Body of pancreas (tissue), 4 donors: ENCODE measurements at regions not wholly inside any gene's neighbourhood (a gene's known extent, or its start where the extent isn't known, plus 50 kb on each side); places are given as distances from the start of the nearest gene placed in this dataset.

Source experiments
- ATAC-seq: fragments of 150-250 bp; one replicate; pipeline ENCODE4 v1.9.1; 2016
- DNase-seq, 4 donors: peaks; one replicate each; pipeline ENCODE4 v3.0.0-alpha.2; 2019
- H3K27ac ChIP-seq, 4 donors: fragments of 200-600 bp; sonication (generic); 1 replicate in 3 of 4; 2 replicates in 1 of 4; pipeline versions ENCODE4 v1.5.1 to v1.6.1; 2016 to 2019; ENCODE audit warnings: mild to moderate bottlenecking in 1 of 4, mixed read lengths in 1 of 4, moderate library complexity in 1 of 4
- H3K27me3 ChIP-seq, 2 donors: fragments of 200-600 bp; sonication (generic); one replicate each; pipeline ENCODE4 v1.6.0; 2016; ENCODE audit warnings: mild to moderate bottlenecking in 1 of 2
- H3K36me3 ChIP-seq, 2 donors: fragments of 200-600 bp; sonication (generic); replicated peaks in 1 of 2; 2 replicates each; pipeline ENCODE4 v1.5.1; 2016; ENCODE audit warnings: low read depth in 2 of 2; ENCODE audit not compliant: insufficient read depth in 1 of 2
- H3K4me1 ChIP-seq: fragments of 200-600 bp; sonication (generic); one replicate; pipeline ENCODE4 v1.6.0; 2016
- H3K4me3 ChIP-seq, 2 donors: fragments of 200-600 bp; sonication (generic); 1 replicate in 1 of 2; 2 replicates in 1 of 2; pipeline ENCODE4 v1.5.1; 2016 to 2019
- H3K9me3 ChIP-seq, 3 donors: fragments of 200-600 bp; sonication (generic); 1 replicate in 2 of 3; 2 replicates in 1 of 3; pipeline ENCODE4 v1.5.1; 2016
- CTCF ChIP-seq, 7 experiments: fragments of 450-650 bp in 4 of 7; fragments of 200-600 bp in 3 of 7; sonication (generic) in 3 of 7; IDR thresholded peaks; one replicate each; pipeline ENCODE4 v1.5.1; 2016 to 2019; ENCODE audit warnings: antibody characterized with exemption in 7 of 7
- POLR2A ChIP-seq, 3 donors: fragments of 450-650 bp; IDR thresholded peaks; one replicate each; pipeline ENCODE4 v1.6.1; 2016; ENCODE audit warnings: antibody characterized with exemption in 3 of 3, mild to moderate bottlenecking in 2 of 3
- WGBS, 2 donors: methylation state at CpG; one replicate each; pipeline ENCODE4 v1.1.5; 2017; 5-methylcytosine and 5-hydroxymethylcytosine counted together
- intact Hi-C: fragments of 100-400 bp; cut with DNase I; formaldehyde crosslinking; loops from one replicate; pipeline ENCODE4 v1.15.1; 2023

GRCh38 chr13:34864671-34865070, 77.4 kb upstream of the NBEA start:
- no peak for DNase-seq
- intact Hi-C loops, result no loop called here
- no peaks in the 10 kb centered on the region for H3K4me1 ChIP-seq
- WGBS, 2 donors, result 92 to 100% methylated on average over 1 of the region's 1 CpG
- TF ChIP-seq POLR2A (IDR thresholded peaks at IDR 0.05) (no peak), CTCF (IDR thresholded peaks at IDR 0.05) (no peak)
- no peaks in the 10 kb centered on the region for H3K36me3 ChIP-seq
- H3K4me3 ChIP-seq, result no peak overlapping the region
- no peaks in the 10 kb centered on the region for H3K9me3 ChIP-seq
- no peak for ATAC-seq
- no peak overlapping the region for H3K27ac ChIP-seq
- no peaks in the 10 kb centered on the region for H3K27me3 ChIP-seq

GRCh38 chr13:34867590-34867989, 74.5 kb upstream of the NBEA start:
- intact Hi-C loops, result no loop called here
- H3K4me3 ChIP-seq, result no peak overlapping the region
- H3K27me3 ChIP-seq, result no peaks in the 10 kb centered on the region
- no peaks in the 10 kb centered on the region for H3K4me1 ChIP-seq
- WGBS, 2 donors, result 82 to 92% methylated on average over 4 of the region's 4 CpGs
- no peaks in the 10 kb centered on the region for H3K9me3 ChIP-seq
- ATAC-seq (no peak), DNase-seq (no peak)
- no peaks in the 10 kb centered on the region for H3K36me3 ChIP-seq
- no peak overlapping the region for H3K27ac ChIP-seq
- TF ChIP-seq CTCF (IDR thresholded peaks at IDR 0.05) (no peak), POLR2A (IDR thresholded peaks at IDR 0.05) (no peak)

DNA sequence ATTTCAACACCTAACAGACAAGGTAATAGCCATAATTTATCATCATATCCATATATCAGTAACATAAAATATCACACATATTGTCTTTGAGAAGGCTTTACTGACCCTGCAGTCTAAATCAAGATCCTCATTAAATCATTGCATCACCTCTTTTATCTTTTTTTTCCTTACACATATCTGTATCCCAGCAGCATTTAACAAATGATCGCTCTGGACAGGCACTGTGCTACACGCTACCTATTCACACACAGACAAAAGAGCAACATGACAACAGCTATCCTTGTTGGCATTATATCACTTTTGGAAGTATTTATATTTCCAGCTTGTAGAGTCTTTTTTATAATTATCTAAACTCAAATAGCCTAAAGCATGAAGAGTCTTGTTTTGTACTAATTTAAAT, 73.3 kb upstream of the NBEA start:
- intact Hi-C loops, result no loop called here
- TF ChIP-seq POLR2A (IDR thresholded peaks at IDR 0.05), result no peak
- TF ChIP-seq CTCF (IDR thresholded peaks at IDR 0.05), result no peak
- DNase-seq (no peak), ATAC-seq (no peak)
- 92% methylated on average over 2 of the region's 2 CpGs for WGBS, 2 donors
- H3K36me3 ChIP-seq, result no peaks in the 10 kb centered on the region
- no peaks in the 10 kb centered on the region for H3K27me3 ChIP-seq
- H3K9me3 ChIP-seq, result no peaks in the 10 kb centered on the region
- no peak overlapping the region for H3K27ac ChIP-seq
- no peak overlapping the region for H3K4me3 ChIP-seq
- H3K4me1 ChIP-seq, result no peaks in the 10 kb centered on the region

GRCh38 chr13:34869696-34870095, 72.4 kb upstream of the NBEA start:
- DNase-seq (no peak), ATAC-seq (no peak)
- Histone ChIP-seq H3K9me3 (no peaks in the 10 kb centered on the region), H3K36me3 (no peaks in the 10 kb centered on the region), H3K27ac (no peak overlapping the region), H3K4me3 (no peak overlapping the region), H3K27me3 (no peaks in the 10 kb centered on the region), H3K4me1 (no peaks in the 10 kb centered on the region)
- intact Hi-C loops, result no loop called here
- 48 to 51% methylated on average over 2 of the region's 2 CpGs for WGBS, 2 donors
- no peak for TF ChIP-seq POLR2A (IDR thresholded peaks at IDR 0.05)

- ATAC-seq (no peak), DNase-seq (no peak)
- Histone ChIP-seq H3K9me3 (no peaks in the 10 kb centered on the region), H3K4me3 (no peak overlapping the region), H3K27ac (no peak overlapping the region), H3K27me3 (no peaks in the 10 kb centered on the region), H3K4me1 (no peaks in the 10 kb centered on the region), H3K36me3 (no peaks in the 10 kb centered on the region)
- TF ChIP-seq CTCF (IDR thresholded peaks at IDR 0.05), result no peak
- TF ChIP-seq POLR2A (IDR thresholded peaks at IDR 0.05), result no peak
- intact Hi-C loops, result no loop called here
Measured at GRCh38 chr13:34878329-34878728, 63.7 kb upstream of the NBEA start.
